Activated naive CD8-positive, alpha-beta T cell treated with anti-CD3 and anti-CD28 coated beads for 36 hours (primary cell): ENCODE measurements at regions not wholly inside any gene's neighbourhood (a gene's known extent, or its start where the extent isn't known, plus 50 kb on each side); places are given as distances from the start of the nearest gene placed in this dataset.

ENCODE experiments used
- DNase-seq: peaks from one replicate; pipeline ENCODE4 v3.0.0; 2021
- H3K27ac Mint-ChIP-seq: one replicate; pipeline ENCODE4 v1.8.0; 2022; ENCODE audit warnings: mild to moderate bottlenecking, moderate library complexity, mixed read lengths
- H3K27me3 Mint-ChIP-seq: one replicate; pipeline ENCODE4 v1.8.0; 2022; ENCODE audit warnings: mild to moderate bottlenecking, mixed read lengths
- H3K36me3 Mint-ChIP-seq: one replicate; pipeline ENCODE4 v1.8.0; 2021; ENCODE audit warnings: mild to moderate bottlenecking, mixed read lengths
- H3K4me1 Mint-ChIP-seq: one replicate; pipeline ENCODE4 v1.8.0; 2021; ENCODE audit warnings: mixed read lengths
- H3K4me3 Mint-ChIP-seq: one replicate; pipeline ENCODE4 v1.8.0; 2022; ENCODE audit warnings: mild to moderate bottlenecking, moderate library complexity, mixed read lengths
- H3K9me3 Mint-ChIP-seq: one replicate; pipeline ENCODE4 v1.8.0; 2022; ENCODE audit warnings: mixed read lengths

GRCh38 chr11:71076525-71077304 is 175.7 kb downstream of the SHANK2 start:
- Mint-ChIP-seq H3K36me3 (no peaks in the 10 kb centered on the region), H3K27ac (no peak overlapping the region), H3K27me3 (peaks cover 12% of the 10 kb centered on the region), H3K4me3 (no peak overlapping the region), H3K4me1 (no peaks in the 10 kb centered on the region), H3K9me3 (no peaks in the 10 kb centered on the region)
- DNase-seq = no peak

GRCh38 chr11:71075871-71076420 is 176.4 kb downstream of the SHANK2 start:
- H3K4me3 Mint-ChIP-seq = no peak overlapping the region
- no peak for DNase-seq

GRCh38 chr11:71075116-71075720 is 177.2 kb downstream of the SHANK2 start:
- no peak for DNase-seq
- Mint-ChIP-seq H3K9me3 (no peaks in the 10 kb centered on the region), H3K27ac (no peak overlapping the region), H3K4me1 (no peaks in the 10 kb centered on the region), H3K4me3 (no peak overlapping the region), H3K36me3 (no peaks in the 10 kb centered on the region), H3K27me3 (peaks cover 5% of the 10 kb centered on the region)

More at GRCh38 chr11:71075871-71076420, 176.4 kb downstream of the SHANK2 start:
- Mint-ChIP-seq H3K4me1 (no peaks in the 10 kb centered on the region), H3K9me3 (no peaks in the 10 kb centered on the region), H3K27me3 (peaks cover 12% of the 10 kb centered on the region), H3K36me3 (no peaks in the 10 kb centered on the region), H3K27ac (no peak overlapping the region)

- H3K9me3 Mint-ChIP-seq = no peaks in the 10 kb centered on the region
- H3K27ac Mint-ChIP-seq = no peak overlapping the region
- H3K36me3 Mint-ChIP-seq = no peaks in the 10 kb centered on the region
- no peaks in the 10 kb centered on the region for H3K4me1 Mint-ChIP-seq
- no peak for DNase-seq
- peaks cover 4% of the 10 kb centered on the region for H3K27me3 Mint-ChIP-seq
- H3K4me3 Mint-ChIP-seq = no peak overlapping the region
Measured at GRCh38 chr11:71071736-71072509, 180.5 kb downstream of the SHANK2 start.

DNA sequence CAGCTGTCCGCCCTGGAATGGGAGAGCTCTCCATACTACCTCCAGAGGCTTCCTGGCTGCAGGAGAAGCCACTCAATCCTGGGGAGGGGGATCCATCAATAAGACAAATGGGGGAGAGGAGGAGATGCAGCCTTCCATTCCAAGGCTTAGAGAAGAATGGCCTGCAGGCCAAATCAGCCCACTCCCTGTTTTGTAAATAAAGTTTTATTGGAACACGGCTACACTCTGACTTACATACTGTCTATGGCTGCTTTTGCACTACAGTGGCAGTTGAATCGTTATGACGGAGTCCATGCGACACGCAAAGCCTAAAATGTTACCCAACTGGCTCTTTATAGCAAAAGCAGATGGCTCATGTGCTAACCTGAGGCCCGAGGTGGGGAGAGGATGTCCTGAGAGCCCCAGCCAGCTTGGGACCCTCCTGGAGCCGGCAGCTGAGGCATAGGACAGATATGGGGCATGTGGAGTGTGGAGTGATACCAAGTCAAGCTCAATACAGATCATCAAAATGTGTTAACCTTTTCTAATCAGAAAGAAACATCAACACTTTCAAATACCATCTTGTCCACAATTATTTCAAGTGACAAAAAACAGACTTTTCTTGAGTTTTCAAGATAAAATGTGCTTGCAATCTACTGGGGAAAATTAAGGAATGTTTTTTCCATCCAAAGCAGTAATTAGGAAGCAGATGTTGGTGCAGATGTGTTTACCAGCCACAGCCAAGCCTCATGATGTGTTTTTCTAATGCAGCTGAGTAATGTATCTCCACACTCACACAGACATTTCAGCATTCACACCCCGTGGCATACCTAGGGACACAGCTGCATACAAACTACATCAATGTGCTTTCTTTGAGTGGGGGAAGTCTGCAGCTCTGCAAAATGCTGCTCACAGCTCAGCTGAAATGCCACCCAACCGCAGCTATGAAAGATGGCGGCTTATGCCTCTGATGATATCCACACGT is 181.6 kb downstream of the SHANK2 start:
- no peaks in the 10 kb centered on the region for H3K36me3 Mint-ChIP-seq
- peaks cover 4% of the 10 kb centered on the region for H3K27me3 Mint-ChIP-seq
- H3K27ac Mint-ChIP-seq = no peak overlapping the region
- no peaks in the 10 kb centered on the region for H3K9me3 Mint-ChIP-seq
- H3K4me3 Mint-ChIP-seq = no peak overlapping the region
- no peak for DNase-seq
- no peaks in the 10 kb centered on the region for H3K4me1 Mint-ChIP-seq

DNA sequence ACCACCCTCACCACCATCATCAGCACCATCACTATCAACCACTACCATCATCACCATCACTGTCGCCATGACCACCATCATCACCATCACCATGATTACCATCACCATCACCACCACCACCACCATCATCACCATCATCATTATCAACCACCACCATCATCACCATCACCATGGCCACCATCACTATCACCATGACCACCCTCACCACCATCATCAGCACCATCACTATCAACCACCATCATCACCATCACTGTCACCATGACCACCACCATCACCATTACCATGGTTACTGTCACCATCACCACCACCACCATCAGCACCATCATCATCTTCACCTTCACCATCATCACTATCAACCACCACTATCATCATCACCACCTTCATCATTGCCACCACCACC is 183.4 kb downstream of the SHANK2 start:
- Mint-ChIP-seq H3K4me1 (no peaks in the 10 kb centered on the region), H3K9me3 (no peaks in the 10 kb centered on the region), H3K27me3 (peaks cover 20% of the 10 kb centered on the region), H3K27ac (no peak overlapping the region), H3K4me3 (no peak overlapping the region), H3K36me3 (no peaks in the 10 kb centered on the region)
- no peak for DNase-seq

- Mint-ChIP-seq H3K4me1 (no peaks in the 10 kb centered on the region), H3K36me3 (no peaks in the 10 kb centered on the region), H3K9me3 (no peaks in the 10 kb centered on the region), H3K27me3 (peaks cover 25% of the 10 kb centered on the region), H3K27ac (no peak overlapping the region), H3K4me3 (no peak overlapping the region)
- no peak for DNase-seq
Measured at GRCh38 chr11:71067753-71068152, 184.6 kb downstream of the SHANK2 start.

- Mint-ChIP-seq H3K4me1 (no peaks in the 10 kb centered on the region), H3K4me3 (no peak overlapping the region), H3K27ac (no peak overlapping the region), H3K36me3 (no peaks in the 10 kb centered on the region), H3K27me3 (peaks cover 32% of the 10 kb centered on the region), H3K9me3 (no peaks in the 10 kb centered on the region)
- DNase-seq = no peak
Measured at GRCh38 chr11:71066311-71066710, 186.1 kb downstream of the SHANK2 start.

DNA sequence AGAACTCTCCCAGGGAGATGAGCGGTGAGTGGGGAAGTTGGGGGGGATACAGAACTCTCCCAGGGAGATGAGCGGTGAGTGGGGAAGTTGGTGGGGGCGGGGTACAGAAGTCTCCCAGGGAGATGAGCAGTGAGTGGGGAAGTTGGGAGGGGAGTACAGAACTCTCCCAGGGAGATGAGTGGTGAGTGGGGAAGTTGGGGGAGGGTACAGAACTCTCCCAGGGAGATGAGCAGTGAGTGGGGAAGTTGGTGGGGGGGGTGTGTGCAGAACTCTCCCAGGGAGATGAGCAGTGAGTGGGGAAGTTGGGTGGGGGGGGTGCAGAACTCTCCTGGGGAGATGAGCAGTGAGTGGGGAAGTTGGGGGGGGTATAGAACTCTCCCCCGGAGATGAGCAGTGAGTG is 186.5 kb downstream of the SHANK2 start:
- no peak for DNase-seq
- no peak overlapping the region for H3K27ac Mint-ChIP-seq
- no peaks in the 10 kb centered on the region for H3K9me3 Mint-ChIP-seq
- H3K27me3 Mint-ChIP-seq = peaks cover 32% of the 10 kb centered on the region
- no peaks in the 10 kb centered on the region for H3K36me3 Mint-ChIP-seq
- H3K4me3 Mint-ChIP-seq = no peak overlapping the region
- H3K4me1 Mint-ChIP-seq = no peaks in the 10 kb centered on the region

DNA sequence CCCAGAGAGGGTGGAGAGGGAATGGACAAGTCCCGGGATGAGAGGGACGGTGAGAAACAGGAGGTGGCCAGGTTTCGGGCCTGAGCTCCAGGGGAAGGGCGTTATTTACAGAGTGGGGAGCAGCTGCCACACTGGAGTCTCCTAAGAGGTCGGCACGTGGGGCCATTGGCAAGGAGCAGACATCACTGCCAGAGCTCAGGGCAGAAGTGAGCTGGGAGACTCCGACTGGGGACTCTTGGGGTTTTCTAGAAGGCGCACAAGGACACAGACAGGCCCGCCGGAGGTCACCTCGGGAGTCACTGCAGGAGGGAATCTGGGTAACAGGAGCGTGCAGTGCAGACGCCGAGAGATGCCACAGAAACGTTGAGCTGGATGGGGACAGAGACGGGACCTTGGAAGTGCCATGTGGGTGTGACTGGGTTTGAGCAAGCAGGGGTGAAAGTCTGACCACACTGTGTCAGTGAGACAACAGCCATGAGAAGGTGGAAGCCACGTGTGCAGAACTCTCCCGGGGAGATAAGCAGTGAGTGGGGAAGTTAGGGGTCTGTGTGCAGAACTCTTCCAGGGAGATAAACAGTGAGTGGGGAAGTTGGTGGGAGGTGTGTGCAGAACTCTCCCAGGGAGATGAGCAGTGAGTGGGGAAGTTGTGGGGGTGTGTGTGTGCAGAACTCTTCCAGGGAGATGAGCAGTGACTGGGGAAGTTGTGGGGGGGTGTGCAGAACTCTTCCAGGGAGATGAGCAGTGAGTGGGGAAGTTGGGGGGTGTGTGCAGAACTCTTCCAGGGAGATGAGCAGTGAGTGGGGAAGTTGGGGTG is 187.5 kb downstream of the SHANK2 start:
- no peaks in the 10 kb centered on the region for H3K36me3 Mint-ChIP-seq
- H3K4me3 Mint-ChIP-seq = no peak overlapping the region
- DNase-seq = no peak
- no peaks in the 10 kb centered on the region for H3K9me3 Mint-ChIP-seq
- peaks cover 32% of the 10 kb centered on the region for H3K27me3 Mint-ChIP-seq
- no peak overlapping the region for H3K27ac Mint-ChIP-seq
- no peaks in the 10 kb centered on the region for H3K4me1 Mint-ChIP-seq

DNA sequence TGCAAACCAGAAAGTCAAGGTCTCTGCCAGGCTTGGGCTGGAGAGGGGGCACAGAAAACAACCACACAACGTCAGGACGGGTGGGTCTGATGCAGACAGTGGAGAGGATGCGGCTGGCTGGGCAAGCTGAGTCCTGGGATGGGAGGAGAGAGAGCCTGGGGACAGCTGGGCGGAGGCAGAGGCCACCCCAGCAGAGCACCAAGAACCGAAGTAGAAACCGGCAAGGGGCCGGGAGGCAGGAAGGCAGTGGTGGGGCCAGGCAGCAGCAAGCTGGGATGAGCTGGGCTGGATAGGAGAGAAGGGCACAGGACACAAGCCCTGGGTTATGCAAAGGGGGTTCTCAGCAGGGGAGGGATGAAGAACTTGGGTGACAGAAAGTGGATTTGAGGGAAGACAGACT is 188.2 kb downstream of the SHANK2 start:
- Mint-ChIP-seq H3K9me3 (no peaks in the 10 kb centered on the region), H3K4me3 (no peak overlapping the region), H3K27me3 (peaks cover 32% of the 10 kb centered on the region), H3K36me3 (no peaks in the 10 kb centered on the region), H3K27ac (no peak overlapping the region), H3K4me1 (no peaks in the 10 kb centered on the region)
- DNase-seq = no peak

DNA sequence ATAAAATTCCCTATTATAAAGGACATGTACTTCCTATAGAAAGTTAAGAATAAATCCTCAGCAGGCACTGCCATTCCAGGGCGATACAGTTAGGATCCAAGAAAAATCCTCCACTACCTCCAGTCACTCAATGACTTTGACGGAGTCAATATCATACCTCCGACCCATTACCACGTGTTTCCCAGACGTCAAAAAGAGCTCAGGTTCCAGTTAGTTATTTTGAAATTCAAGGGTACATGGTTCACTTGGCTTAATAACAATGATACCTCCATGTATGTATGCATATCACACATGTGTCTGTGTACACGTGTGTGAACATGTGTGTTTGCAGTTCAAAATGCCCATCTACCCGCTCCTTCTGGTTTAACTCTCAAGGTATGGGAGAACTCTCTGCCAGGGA is 189.2 kb downstream of the SHANK2 start:
- H3K27me3 Mint-ChIP-seq = peaks cover 32% of the 10 kb centered on the region

DNA sequence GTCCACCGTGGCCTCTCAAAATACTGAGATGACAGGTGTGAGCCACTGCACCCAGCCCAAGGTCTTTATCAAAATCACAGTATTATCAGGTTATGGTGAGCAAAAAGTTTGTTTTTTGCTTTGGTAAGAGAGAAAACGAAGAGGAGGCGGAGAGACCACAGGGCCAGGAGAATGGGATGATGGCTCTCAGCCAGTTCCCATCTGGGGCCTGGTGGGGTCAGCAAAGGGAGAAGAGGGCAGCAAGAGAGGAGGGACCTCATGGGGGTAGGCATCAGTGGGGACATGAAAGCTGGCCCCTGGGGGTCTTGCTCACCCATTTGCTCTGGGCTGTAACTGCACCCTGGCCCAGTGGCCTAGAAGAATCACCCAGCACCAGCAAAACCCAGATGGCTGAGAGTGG is 190.2 kb downstream of the SHANK2 start:
- no peaks in the 10 kb centered on the region for H3K9me3 Mint-ChIP-seq
- no peak overlapping the region for H3K27ac Mint-ChIP-seq
- H3K4me3 Mint-ChIP-seq = no peak overlapping the region
- no peaks in the 10 kb centered on the region for H3K4me1 Mint-ChIP-seq
- no peak for DNase-seq
- H3K36me3 Mint-ChIP-seq = no peaks in the 10 kb centered on the region
- peaks cover 32% of the 10 kb centered on the region for H3K27me3 Mint-ChIP-seq

More for the DNA sequence above, 189.2 kb downstream of the SHANK2 start:
- no peak overlapping the region for H3K27ac Mint-ChIP-seq
- no peaks in the 10 kb centered on the region for H3K36me3 Mint-ChIP-seq
- no peaks in the 10 kb centered on the region for H3K9me3 Mint-ChIP-seq
- no peak for DNase-seq
- H3K4me3 Mint-ChIP-seq = no peak overlapping the region
- H3K4me1 Mint-ChIP-seq = no peaks in the 10 kb centered on the region

- Mint-ChIP-seq H3K27me3 (peaks cover 31% of the 10 kb centered on the region), H3K4me1 (no peaks in the 10 kb centered on the region), H3K27ac (no peak overlapping the region), H3K36me3 (no peaks in the 10 kb centered on the region), H3K4me3 (no peak overlapping the region), H3K9me3 (no peaks in the 10 kb centered on the region)
- DNase-seq = no peak
Measured at GRCh38 chr11:71060391-71060791, 192.0 kb downstream of the SHANK2 start.
